ENCODE measurements at regions not wholly inside any gene's neighbourhood (a gene's known extent, or its start where the extent isn't known, plus 50 kb on each side); places are given as distances from the start of the nearest gene placed in this dataset.

- no peak overlapping the region for H3K4me3 ChIP-seq (ENCODE audit: control insufficient read depth, low read depth, low read length)
- no peak for DNase-seq (ENCODE audit: low read depth)
- TF ChIP-seq CTCF (IDR thresholded peaks at IDR 0.05; ENCODE audit: control insufficient read depth, insufficient read depth, low read depth, low read length, missing control alignments): no peak
Observed at GRCh38 chr6:97445407-97445806, 162.4 kb upstream of the MMS22L start.

GRCh38 chr6:97449444-97449966 is 166.5 kb upstream of the MMS22L start:
- H3K4me3 ChIP-seq (ENCODE audit: control insufficient read depth, low read depth, low read length): no peak overlapping the region
- TF ChIP-seq CTCF (IDR thresholded peaks at IDR 0.05; ENCODE audit: control insufficient read depth, insufficient read depth, low read depth, low read length, missing control alignments): no peak
- no peak for DNase-seq (ENCODE audit: low read depth)

- H3K4me3 ChIP-seq (ENCODE audit: control insufficient read depth, low read depth, low read length): no peak overlapping the region
- no peak for DNase-seq (ENCODE audit: low read depth)
Observed at GRCh38 chr6:97450087-97450486, 167.1 kb upstream of the MMS22L start.

GRCh38 chr6:97456070-97456469 is 173.1 kb upstream of the MMS22L start:
- TF ChIP-seq CTCF (IDR thresholded peaks at IDR 0.05; ENCODE audit: control insufficient read depth, insufficient read depth, low read depth, low read length, missing control alignments): no peak
- DNase-seq (ENCODE audit: low read depth): no peak
- no peak overlapping the region for H3K4me3 ChIP-seq (ENCODE audit: control insufficient read depth, low read depth, low read length)

More at GRCh38 chr6:97450087-97450486, 167.1 kb upstream of the MMS22L start:
- no peak for TF ChIP-seq CTCF (IDR thresholded peaks at IDR 0.05; ENCODE audit: control insufficient read depth, insufficient read depth, low read depth, low read length, missing control alignments)

GRCh38 chr6:97459535-97459934 is 176.5 kb upstream of the MMS22L start:
- no peak for TF ChIP-seq CTCF (IDR thresholded peaks at IDR 0.05; ENCODE audit: control insufficient read depth, insufficient read depth, low read depth, low read length, missing control alignments)
- H3K4me3 ChIP-seq (ENCODE audit: control insufficient read depth, low read depth, low read length): no peak overlapping the region
- no peak for DNase-seq (ENCODE audit: low read depth)

GRCh38 chr6:97459986-97460385 is 177.0 kb upstream of the MMS22L start:
- H3K4me3 ChIP-seq (ENCODE audit: control insufficient read depth, low read depth, low read length): no peak overlapping the region
- no peak for TF ChIP-seq CTCF (IDR thresholded peaks at IDR 0.05; ENCODE audit: control insufficient read depth, insufficient read depth, low read depth, low read length, missing control alignments)
- no peak for DNase-seq (ENCODE audit: low read depth)
